CD8-positive, alpha-beta memory T cell (primary cell): ENCODE measurements at regions not wholly inside any gene's neighbourhood (a gene's known extent, or its start where the extent isn't known, plus 50 kb on each side); places are given as distances from the start of the nearest gene placed in this dataset.

Experiments used
- CTCF ChIA-PET: fragments of 350-600 bp; sonication (Branson Sonifier 250); formaldehyde crosslinking; loops from one replicate; lab custom pipeline; 2021; ENCODE audit warnings: antibody characterized with exemption; lab: Charles Lee
- POLR2A ChIA-PET: fragments of 350-600 bp; sonication (Branson Sonifier 250); formaldehyde crosslinking; loops from one replicate; lab custom pipeline; 2021; ENCODE audit warnings: antibody characterized with exemption; lab: Charles Lee
- DNase-seq, 5 donors: peaks; one replicate each; pipeline versions ENCODE4 v3.0.0 to v3.0.0-alpha.2; 2020 to 2022; ENCODE audit warnings: mixed read lengths in 1 of 5
- H3K27ac ChIP-seq: one replicate; pipeline ENCODE4 v1.7.0; 2013; ENCODE audit warnings: low read depth, mild to moderate bottlenecking, low read length, moderate library complexity
- H3K27me3 ChIP-seq: 2 replicates; pipeline ENCODE4 v1.7.0; 2013; ENCODE audit warnings: low read length, mild to moderate bottlenecking; ENCODE audit not compliant: insufficient read depth, poor library complexity, severe bottlenecking
- H3K36me3 ChIP-seq: 2 replicates; pipeline ENCODE4 v1.7.0; 2013; ENCODE audit warnings: mild to moderate bottlenecking, low read length, moderate library complexity; ENCODE audit not compliant: insufficient read depth
- H3K4me1 ChIP-seq: 2 replicates; pipeline ENCODE4 v1.7.0; 2013; ENCODE audit warnings: mild to moderate bottlenecking, low read length, moderate library complexity; ENCODE audit not compliant: insufficient read depth
- H3K4me3 ChIP-seq: 2 replicates; pipeline ENCODE4 v1.7.0; 2013; ENCODE audit warnings: mild to moderate bottlenecking, low read length
- H3K9me3 ChIP-seq: 2 replicates; pipeline ENCODE4 v1.7.0; 2013; ENCODE audit warnings: mild to moderate bottlenecking, low read length
- H3K27ac Mint-ChIP-seq, 8 donors: one replicate each; pipeline ENCODE4 v1.8.0; 2020 to 2021; ENCODE audit warnings: mixed read lengths in 8 of 8, mild to moderate bottlenecking in 6 of 8, inconsistent platforms in 3 of 8, moderate library complexity in 3 of 8
- H3K27me3 Mint-ChIP-seq, 2 donors: one replicate each; pipeline ENCODE4 v1.8.0; 2020 to 2021; ENCODE audit warnings: mixed read lengths in 2 of 2, mild to moderate bottlenecking in 1 of 2, moderate library complexity in 1 of 2
- H3K36me3 Mint-ChIP-seq, 3 donors: one replicate each; pipeline ENCODE4 v1.8.0; 2020 to 2021; ENCODE audit warnings: mixed read lengths in 3 of 3, inconsistent platforms in 1 of 3, mild to moderate bottlenecking in 1 of 3
- H3K4me1 Mint-ChIP-seq, 3 donors: one replicate each; pipeline ENCODE4 v1.8.0; 2020 to 2021; ENCODE audit warnings: mixed read lengths in 3 of 3, inconsistent platforms in 1 of 3, mild to moderate bottlenecking in 1 of 3
- H3K4me3 Mint-ChIP-seq, 7 donors: one replicate each; pipeline ENCODE4 v1.8.0; 2020 to 2021; ENCODE audit warnings: mixed read lengths in 7 of 7, mild to moderate bottlenecking in 6 of 7, moderate library complexity in 4 of 7, inconsistent platforms in 2 of 7
- H3K9me3 Mint-ChIP-seq, 5 donors: one replicate each; pipeline ENCODE4 v1.8.0; 2020 to 2022; ENCODE audit warnings: mixed read lengths in 5 of 5, mild to moderate bottlenecking in 3 of 5, moderate library complexity in 2 of 5, inconsistent platforms in 1 of 5

DNA sequence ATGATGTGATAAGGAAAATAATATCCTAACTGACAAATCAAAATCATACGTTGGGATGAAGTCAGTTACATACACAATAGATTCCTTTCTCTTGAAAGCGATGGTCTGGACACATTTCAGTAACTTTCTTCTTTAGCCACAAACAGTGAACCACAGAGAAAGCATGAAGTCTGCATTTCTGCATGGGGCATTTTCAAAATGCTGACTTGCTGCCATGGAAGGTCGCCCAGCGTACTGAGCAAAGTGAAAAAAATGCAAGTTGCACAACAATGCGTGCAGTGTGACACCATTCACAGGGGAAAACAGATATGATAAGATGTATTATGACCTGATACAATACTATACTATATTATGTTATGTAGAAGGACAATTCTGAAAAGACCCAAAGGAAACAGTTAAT, 146.3 kb downstream of the SNX18 start:
- POLR2A ChIA-PET = no interaction called here
- CTCF ChIA-PET = no interaction called here

DNA sequence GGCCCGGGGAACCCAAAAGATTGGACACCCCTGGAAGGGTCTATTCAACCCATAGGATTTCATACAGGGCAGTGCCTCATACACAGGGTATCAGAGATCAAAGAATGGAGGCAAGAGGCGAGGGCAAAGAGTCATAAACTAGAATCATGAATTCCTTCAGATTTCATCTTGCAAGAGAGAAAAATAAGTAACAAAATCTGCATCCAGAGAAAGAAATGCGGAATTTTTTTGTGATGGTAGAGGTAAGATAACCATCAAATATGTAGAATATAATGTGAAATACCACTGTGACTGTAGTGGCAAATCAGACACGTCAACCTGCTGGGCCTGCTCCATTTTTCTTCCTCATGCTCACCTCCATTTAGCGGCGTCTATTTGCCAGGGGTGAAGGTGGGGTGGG, 143.6 kb downstream of the SNX18 start:
- Mint-ChIP-seq H3K9me3 (no peaks in the 10 kb centered on the region), H3K27me3 (no peaks in the 10 kb centered on the region), H3K36me3 (no peaks in the 10 kb centered on the region), H3K4me1 (peaks cover 0 to 1% (median 1%) of the 10 kb centered on the region in 3 donors), H3K27ac (peak overlapping the region in 2 of 8 donors; percentile 58 to 76), H3K4me3 (no peak overlapping the region)
- Histone ChIP-seq H3K4me3 (no peak overlapping the region), H3K27me3 (no peaks in the 10 kb centered on the region), H3K9me3 (no peaks in the 10 kb centered on the region), H3K4me1 (no peaks in the 10 kb centered on the region), H3K27ac (no peak overlapping the region), H3K36me3 (no peaks in the 10 kb centered on the region)
- ChIA-PET POLR2A (no interaction called here), CTCF (interaction anchor here (1.5 kb wide), 1 partner anchor 13 kb away, joined by 3 read pairs; no protein-coding TSS in a partner anchor)
- DNase-seq = no peak

More for the DNA sequence above, 146.3 kb downstream of the SNX18 start:
- Histone ChIP-seq H3K4me3 (no peak overlapping the region), H3K9me3 (no peaks in the 10 kb centered on the region), H3K36me3 (no peaks in the 10 kb centered on the region), H3K4me1 (no peaks in the 10 kb centered on the region), H3K27ac (no peak overlapping the region), H3K27me3 (no peaks in the 10 kb centered on the region)
- peak overlapping the region in 1 of 8 donors; percentile 79 for H3K27ac Mint-ChIP-seq
- peaks cover 0 to 7% (median 4%) of the 10 kb centered on the region in 5 donors for H3K9me3 Mint-ChIP-seq
- DNase-seq = no peak
- peaks cover 0 to 11% (median 4%) of the 10 kb centered on the region in 3 donors for H3K36me3 Mint-ChIP-seq
- H3K27me3 Mint-ChIP-seq = no peaks in the 10 kb centered on the region
- no peak overlapping the region for H3K4me3 Mint-ChIP-seq
- H3K4me1 Mint-ChIP-seq = peaks cover 0 to 6% (median 0%) of the 10 kb centered on the region in 3 donors

DNA sequence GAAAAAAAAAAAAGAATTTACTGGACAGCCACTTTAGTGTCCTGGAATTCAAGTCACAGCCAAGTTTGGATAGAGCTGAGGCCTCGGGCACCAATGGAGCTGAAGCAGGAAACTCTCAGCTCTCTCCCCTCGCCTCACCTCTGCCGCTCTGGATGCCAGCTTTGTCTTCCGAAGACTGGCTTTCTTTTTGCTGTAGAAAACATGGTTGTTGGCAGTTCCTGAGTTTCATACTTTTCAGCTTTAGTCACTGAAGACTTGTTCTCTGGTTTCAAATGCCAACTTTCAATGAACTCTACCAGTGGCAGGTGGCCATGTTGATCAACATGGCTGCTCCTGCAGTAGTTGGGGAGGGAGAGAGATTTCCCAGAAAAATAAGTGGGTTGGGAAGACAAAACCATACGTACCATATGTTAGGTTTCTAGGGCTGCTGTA, 142.2 kb downstream of the SNX18 start:
- H3K27ac Mint-ChIP-seq = no peak overlapping the region
- no peak for DNase-seq
- no peaks in the 10 kb centered on the region for H3K4me1 ChIP-seq
- no peaks in the 10 kb centered on the region for H3K9me3 Mint-ChIP-seq
- H3K4me3 Mint-ChIP-seq = no peak overlapping the region
- no peak overlapping the region for H3K27ac ChIP-seq
- ChIA-PET POLR2A (no interaction called here), CTCF (interaction anchor here (1.3 kb wide), 1 partner anchor 142 kb away, joined by 3 read pairs; the partner anchor contains the start of gene SNX18)
- H3K9me3 ChIP-seq = no peaks in the 10 kb centered on the region
- H3K36me3 Mint-ChIP-seq = no peaks in the 10 kb centered on the region
- H3K27me3 ChIP-seq = no peaks in the 10 kb centered on the region
- H3K27me3 Mint-ChIP-seq = no peaks in the 10 kb centered on the region
- H3K4me3 ChIP-seq = no peak overlapping the region
- H3K4me1 Mint-ChIP-seq = peaks cover 3 to 12% (median 11%) of the 10 kb centered on the region in 3 donors
- no peaks in the 10 kb centered on the region for H3K36me3 ChIP-seq

DNA sequence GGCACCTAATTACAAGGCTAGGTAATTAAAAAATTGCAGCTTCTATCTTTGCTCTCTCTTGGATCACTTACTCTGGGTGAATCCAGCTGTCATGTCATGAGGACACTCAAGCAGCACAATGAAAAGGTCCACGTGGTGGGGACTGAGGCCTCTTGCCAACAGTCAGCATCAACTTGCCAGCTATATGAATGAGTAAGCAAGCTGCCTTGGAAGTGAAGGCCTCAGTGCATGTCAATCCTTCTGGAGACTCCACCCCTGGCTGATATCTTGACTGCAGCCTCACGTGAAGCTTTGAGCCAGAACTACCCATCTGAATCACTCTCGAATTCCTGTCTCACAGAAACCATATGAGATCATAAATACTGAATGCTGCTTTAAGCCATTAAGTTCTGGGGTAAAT, 140.5 kb downstream of the SNX18 start:
- H3K4me1 Mint-ChIP-seq = peaks cover 7 to 21% (median 18%) of the 10 kb centered on the region in 3 donors
- no peaks in the 10 kb centered on the region for H3K9me3 Mint-ChIP-seq
- H3K4me3 ChIP-seq = no peak overlapping the region
- ChIA-PET CTCF (interaction anchor here (1.3 kb wide), 1 partner anchor 186 kb away, joined by 3 read pairs; no protein-coding TSS in a partner anchor), POLR2A (interaction anchor here (0.7 kb wide), 1 partner anchor 576 kb away, joined by 4 read pairs; no protein-coding TSS in a partner anchor)
- no peaks in the 10 kb centered on the region for H3K27me3 Mint-ChIP-seq
- H3K27ac ChIP-seq = no peak overlapping the region
- no peaks in the 10 kb centered on the region for H3K36me3 ChIP-seq
- H3K27ac Mint-ChIP-seq = no peak overlapping the region
- no peak for DNase-seq
- no peaks in the 10 kb centered on the region for H3K27me3 ChIP-seq
- H3K9me3 ChIP-seq = no peaks in the 10 kb centered on the region
- H3K36me3 Mint-ChIP-seq = no peaks in the 10 kb centered on the region
- H3K4me3 Mint-ChIP-seq = no peak overlapping the region
- H3K4me1 ChIP-seq = no peaks in the 10 kb centered on the region

DNA sequence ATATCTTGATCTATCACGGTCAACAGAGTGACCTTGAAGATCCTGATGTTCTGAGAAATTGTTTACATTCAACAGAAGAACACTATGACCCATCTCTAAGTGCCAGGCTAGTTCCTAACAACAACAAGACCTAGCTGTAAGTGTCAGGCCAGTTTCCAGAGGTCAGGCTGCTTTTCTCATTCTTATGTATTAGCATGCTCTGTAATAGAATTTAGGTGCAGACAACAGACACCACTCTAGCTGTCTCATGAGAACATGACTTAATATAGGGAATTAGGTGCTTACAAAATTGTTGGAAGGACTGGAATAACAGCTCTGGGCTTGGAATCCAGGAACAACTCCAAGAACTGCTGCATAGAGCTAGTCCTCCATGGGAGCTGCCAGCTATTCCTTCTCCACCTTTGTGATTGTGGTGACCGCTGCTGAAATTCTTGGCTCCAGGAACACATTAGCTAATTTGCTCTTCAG, 138.7 kb downstream of the SNX18 start:
- Histone ChIP-seq H3K27ac (no peak overlapping the region), H3K4me1 (no peaks in the 10 kb centered on the region), H3K36me3 (no peaks in the 10 kb centered on the region), H3K9me3 (no peaks in the 10 kb centered on the region), H3K27me3 (no peaks in the 10 kb centered on the region), H3K4me3 (no peak overlapping the region)
- H3K9me3 Mint-ChIP-seq = no peaks in the 10 kb centered on the region
- no peaks in the 10 kb centered on the region for H3K27me3 Mint-ChIP-seq
- DNase-seq = no peak
- H3K27ac Mint-ChIP-seq = no peak overlapping the region
- CTCF ChIA-PET = no interaction called here
- H3K4me1 Mint-ChIP-seq = peaks cover 7 to 25% (median 22%) of the 10 kb centered on the region in 3 donors
- no peaks in the 10 kb centered on the region for H3K36me3 Mint-ChIP-seq
- POLR2A ChIA-PET = no interaction called here
- H3K4me3 Mint-ChIP-seq = no peak overlapping the region

DNA sequence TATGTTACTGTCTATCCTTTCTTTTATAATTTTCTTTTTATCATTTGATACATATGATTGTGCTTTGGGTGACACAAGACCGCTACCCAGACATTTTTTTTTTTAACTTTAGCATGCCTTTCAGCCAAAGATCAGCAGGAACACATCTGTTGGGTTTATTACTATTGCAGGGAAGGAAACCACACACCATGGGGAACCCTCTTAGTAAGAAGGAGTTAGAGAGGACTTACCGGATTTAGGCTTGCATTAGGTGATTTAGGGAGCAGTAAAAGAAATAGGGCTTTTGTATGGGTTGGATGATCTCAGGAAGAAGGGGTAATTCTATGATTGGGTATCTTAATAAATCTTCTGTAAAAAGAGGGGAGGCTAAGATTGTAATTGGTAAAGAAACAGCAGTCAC, 138.2 kb downstream of the SNX18 start:
- Mint-ChIP-seq H3K27ac (peak overlapping the region in 1 of 8 donors; percentile 84), H3K4me1 (peaks cover 9 to 26% (median 25%) of the 10 kb centered on the region in 3 donors), H3K36me3 (no peaks in the 10 kb centered on the region), H3K4me3 (no peak overlapping the region), H3K27me3 (no peaks in the 10 kb centered on the region), H3K9me3 (no peaks in the 10 kb centered on the region)
- POLR2A ChIA-PET = no interaction called here
- Histone ChIP-seq H3K4me3 (no peak overlapping the region), H3K27ac (no peak overlapping the region), H3K9me3 (no peaks in the 10 kb centered on the region), H3K36me3 (no peaks in the 10 kb centered on the region), H3K4me1 (no peaks in the 10 kb centered on the region), H3K27me3 (no peaks in the 10 kb centered on the region)
- DNase-seq = no peak
- CTCF ChIA-PET = no interaction called here

DNA sequence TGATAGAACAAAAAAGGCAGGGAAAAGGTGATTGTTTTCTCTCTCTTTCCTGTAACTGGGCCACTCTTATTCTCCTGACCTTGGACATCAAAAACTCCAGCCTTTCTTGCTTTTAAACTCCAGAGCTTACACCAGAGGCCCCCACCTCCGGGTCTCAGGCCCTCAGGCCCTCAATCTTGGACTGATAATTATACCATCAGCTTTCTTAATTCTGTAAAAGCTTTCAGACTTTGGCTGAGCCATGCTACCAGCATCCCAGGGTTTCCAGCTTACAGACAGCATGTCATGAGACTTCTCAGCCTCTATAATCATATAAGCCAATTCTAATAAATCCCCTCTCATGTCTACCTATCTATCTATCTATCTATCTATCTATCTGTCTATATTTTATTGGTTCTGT, 137.7 kb downstream of the SNX18 start:
- no peaks in the 10 kb centered on the region for H3K9me3 Mint-ChIP-seq
- H3K27ac Mint-ChIP-seq = no peak overlapping the region
- H3K4me3 ChIP-seq = no peak overlapping the region
- POLR2A ChIA-PET = no interaction called here
- no peaks in the 10 kb centered on the region for H3K36me3 ChIP-seq
- H3K27ac ChIP-seq = no peak overlapping the region
- no peaks in the 10 kb centered on the region for H3K27me3 ChIP-seq
- no peaks in the 10 kb centered on the region for H3K36me3 Mint-ChIP-seq
- no peaks in the 10 kb centered on the region for H3K4me1 ChIP-seq
- no peak overlapping the region for H3K4me3 Mint-ChIP-seq
- CTCF ChIA-PET = no interaction called here
- DNase-seq = no peak
- peaks cover 9 to 26% (median 25%) of the 10 kb centered on the region in 3 donors for H3K4me1 Mint-ChIP-seq
- no peaks in the 10 kb centered on the region for H3K9me3 ChIP-seq
- H3K27me3 Mint-ChIP-seq = no peaks in the 10 kb centered on the region

DNA sequence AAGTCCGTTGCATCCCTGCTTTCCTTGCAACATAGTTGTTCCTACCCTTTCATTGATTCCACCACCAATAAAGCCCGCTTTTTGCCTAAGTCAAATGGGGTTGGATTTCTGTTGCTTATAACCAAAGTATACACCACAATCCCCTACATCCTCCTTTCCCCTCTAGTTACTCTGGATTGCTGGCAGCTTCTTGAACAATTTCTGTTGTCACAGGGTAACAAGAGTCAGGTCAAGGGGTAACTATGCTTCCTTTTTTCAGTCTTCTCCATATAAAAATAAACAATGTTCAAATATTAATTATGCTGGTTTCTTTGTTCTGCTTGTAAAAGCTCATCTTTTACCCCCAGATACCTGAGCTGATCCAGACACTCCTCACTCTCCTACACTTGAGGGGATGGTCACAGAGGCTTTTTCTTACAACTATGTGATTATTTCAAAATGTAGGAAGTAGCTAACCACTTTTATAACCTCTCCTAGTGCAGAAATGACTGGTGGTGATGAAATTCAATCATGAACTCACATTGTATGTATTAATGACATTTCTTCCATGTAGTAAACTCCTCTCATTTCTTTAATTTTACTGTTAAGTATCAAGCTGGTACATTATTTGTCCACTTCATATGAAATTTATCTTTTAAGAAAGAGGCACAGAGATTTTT, 136.5 kb downstream of the SNX18 start:
- Mint-ChIP-seq H3K4me1 (peaks cover 11 to 31% (median 29%) of the 10 kb centered on the region in 3 donors), H3K36me3 (no peaks in the 10 kb centered on the region), H3K27me3 (no peaks in the 10 kb centered on the region), H3K9me3 (no peaks in the 10 kb centered on the region), H3K4me3 (peak overlapping the region in 1 of 7 donors; percentile 38), H3K27ac (peak overlapping the region in 1 of 8 donors; percentile 38)
- Histone ChIP-seq H3K4me3 (no peak overlapping the region), H3K9me3 (no peaks in the 10 kb centered on the region), H3K27ac (no peak overlapping the region), H3K4me1 (no peaks in the 10 kb centered on the region), H3K36me3 (no peaks in the 10 kb centered on the region), H3K27me3 (no peaks in the 10 kb centered on the region)
- ChIA-PET POLR2A (no interaction called here), CTCF (interaction anchor here (0.9 to 1.2 kb wide), 2 partner anchors 18 to 27 kb away, joined by 3 to 4 read pairs; no protein-coding TSS in a partner anchor)
- no peak for DNase-seq
